GM23338 (cell line): ENCODE measurements at regions not wholly inside any gene's neighbourhood (a gene's known extent, or its start where the extent isn't known, plus 50 kb on each side); places are given as distances from the start of the nearest gene placed in this dataset.

Experiments
- CREB1 ChIP-seq: fragments of 250-450 bp; sonication (Bioruptor Pico); IDR thresholded peaks from 2 replicates; pipeline ENCODE4 v1.5.0; 2020; ENCODE audit warnings: low read depth, mild to moderate bottlenecking, moderate library complexity
- ETS1 ChIP-seq: IDR thresholded peaks from 2 replicates; pipeline ENCODE4 v1.6.1; 2016; ENCODE audit warnings: antibody characterized with exemption
- EZH2phosphoT487 ChIP-seq: fragments of 200-600 bp; sonication (generic); IDR thresholded peaks from one replicate; pipeline ENCODE4 v1.8.1; 2018; ENCODE audit warnings: antibody characterized with exemption; ENCODE audit not compliant: unreplicated experiment
- JUNB ChIP-seq: IDR thresholded peaks from one replicate; pipeline ENCODE4 v1.6.1; 2016; ENCODE audit warnings: antibody characterized with exemption; ENCODE audit not compliant: unreplicated experiment
- NANOG ChIP-seq: IDR thresholded peaks from 2 replicates; pipeline ENCODE4 v1.6.1; 2016; ENCODE audit warnings: antibody characterized with exemption, borderline replicate concordance
- STAT1 ChIP-seq: IDR thresholded peaks from one replicate; pipeline ENCODE4 v1.6.1; 2016; ENCODE audit warnings: antibody characterized with exemption; ENCODE audit not compliant: unreplicated experiment
- ZNF114 ChIP-seq: fragments of 250-450 bp; sonication (Bioruptor Pico); IDR thresholded peaks from 2 replicates; pipeline ENCODE4 v1.5.0; 2020; ENCODE audit warnings: mild to moderate bottlenecking, moderate library complexity
- ZNF331 ChIP-seq: fragments of 250-450 bp; sonication (Bioruptor Pico); IDR thresholded peaks from 2 replicates; pipeline ENCODE4 v1.5.0; 2020; ENCODE audit warnings: low read depth, mild to moderate bottlenecking, moderate library complexity
- ZNF462 ChIP-seq: fragments of 250-450 bp; sonication (Bioruptor Pico); IDR thresholded peaks from 2 replicates; pipeline ENCODE4 v1.5.0; 2020; ENCODE audit warnings: mild to moderate bottlenecking, moderate library complexity
- TF ChIP-seq, protein P1 (sequence below): IDR thresholded peaks from one replicate; pipeline ENCODE4 v1.6.1; 2018; ENCODE audit warnings: antibody characterized with exemption; ENCODE audit not compliant: unreplicated experiment

- TF ChIP-seq ZNF462 (CRISPR knock-in tag) (no peak), STAT1 (no peak), NANOG (no peak), ETS1 (no peak), EZH2phosphoT487 (no peak), JUNB (no peak), ZNF331 (CRISPR knock-in tag) (no peak), ZNF114 (no peak), CREB1 (CRISPR knock-in tag) (no peak)
- TF ChIP-seq, protein P1, sequence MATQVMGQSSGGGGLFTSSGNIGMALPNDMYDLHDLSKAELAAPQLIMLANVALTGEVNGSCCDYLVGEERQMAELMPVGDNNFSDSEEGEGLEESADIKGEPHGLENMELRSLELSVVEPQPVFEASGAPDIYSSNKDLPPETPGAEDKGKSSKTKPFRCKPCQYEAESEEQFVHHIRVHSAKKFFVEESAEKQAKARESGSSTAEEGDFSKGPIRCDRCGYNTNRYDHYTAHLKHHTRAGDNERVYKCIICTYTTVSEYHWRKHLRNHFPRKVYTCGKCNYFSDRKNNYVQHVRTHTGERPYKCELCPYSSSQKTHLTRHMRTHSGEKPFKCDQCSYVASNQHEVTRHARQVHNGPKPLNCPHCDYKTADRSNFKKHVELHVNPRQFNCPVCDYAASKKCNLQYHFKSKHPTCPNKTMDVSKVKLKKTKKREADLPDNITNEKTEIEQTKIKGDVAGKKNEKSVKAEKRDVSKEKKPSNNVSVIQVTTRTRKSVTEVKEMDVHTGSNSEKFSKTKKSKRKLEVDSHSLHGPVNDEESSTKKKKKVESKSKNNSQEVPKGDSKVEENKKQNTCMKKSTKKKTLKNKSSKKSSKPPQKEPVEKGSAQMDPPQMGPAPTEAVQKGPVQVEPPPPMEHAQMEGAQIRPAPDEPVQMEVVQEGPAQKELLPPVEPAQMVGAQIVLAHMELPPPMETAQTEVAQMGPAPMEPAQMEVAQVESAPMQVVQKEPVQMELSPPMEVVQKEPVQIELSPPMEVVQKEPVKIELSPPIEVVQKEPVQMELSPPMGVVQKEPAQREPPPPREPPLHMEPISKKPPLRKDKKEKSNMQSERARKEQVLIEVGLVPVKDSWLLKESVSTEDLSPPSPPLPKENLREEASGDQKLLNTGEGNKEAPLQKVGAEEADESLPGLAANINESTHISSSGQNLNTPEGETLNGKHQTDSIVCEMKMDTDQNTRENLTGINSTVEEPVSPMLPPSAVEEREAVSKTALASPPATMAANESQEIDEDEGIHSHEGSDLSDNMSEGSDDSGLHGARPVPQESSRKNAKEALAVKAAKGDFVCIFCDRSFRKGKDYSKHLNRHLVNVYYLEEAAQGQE, result no peak
These were observed 230.9 kb upstream of the FAT1 start (continued) for GRCh38 chr4:186954509-186954908.
